H1 (cell line): ENCODE measurements at regions not wholly inside any gene's neighbourhood (a gene's known extent, or its start where the extent isn't known, plus 50 kb on each side); places are given as distances from the start of the nearest gene placed in this dataset.

ENCODE experiments used
- CHD2 ChIP-seq: IDR thresholded peaks from 2 replicates; pipeline ENCODE4 v1.6.1; 2012; ENCODE audit warnings: low read length, improper control_type of control experiment
- HDAC6 ChIP-seq: IDR thresholded peaks from one replicate; pipeline ENCODE4 v1.7.1; 2012; ENCODE audit warnings: low read depth, mild to moderate bottlenecking, inconsistent platforms, low read length, moderate library complexity
- JUND ChIP-seq: IDR thresholded peaks from 2 replicates; pipeline ENCODE4 v1.6.1; 2011; ENCODE audit warnings: mild to moderate bottlenecking, improper control_type of control experiment, low read length
- NANOG ChIP-seq: IDR thresholded peaks from 2 replicates; pipeline ENCODE4 v1.6.1; 2011; ENCODE audit warnings: low read length, low read depth, mild to moderate bottlenecking, inconsistent platforms; ENCODE audit not compliant: insufficient read depth, poor library complexity, severe bottlenecking
- YY1 ChIP-seq: IDR thresholded peaks from 2 replicates; pipeline ENCODE4 v1.6.1; 2011; ENCODE audit warnings: low read depth, mild to moderate bottlenecking, low read length
- TF ChIP-seq, protein P1 (sequence below): IDR thresholded peaks from 2 replicates; pipeline ENCODE4 v1.6.1; 2011; ENCODE audit warnings: low read depth, mild to moderate bottlenecking, low read length; ENCODE audit not compliant: insufficient read depth
- TF ChIP-seq, protein P2 (sequence below), 3 experiments: IDR thresholded peaks; 1 replicate in 2 of 3; 2 replicates in 1 of 3; pipeline versions ENCODE4 v1.5.1 to v1.6.1; 2011; ENCODE audit warnings: low read length in 3 of 3, mild to moderate bottlenecking in 3 of 3, inconsistent platforms in 2 of 3, low read depth in 1 of 3, moderate library complexity in 1 of 3; ENCODE audit not compliant: insufficient read depth in 1 of 3; ENCODE audit errors: control extremely low read depth in 1 of 3

DNA sequence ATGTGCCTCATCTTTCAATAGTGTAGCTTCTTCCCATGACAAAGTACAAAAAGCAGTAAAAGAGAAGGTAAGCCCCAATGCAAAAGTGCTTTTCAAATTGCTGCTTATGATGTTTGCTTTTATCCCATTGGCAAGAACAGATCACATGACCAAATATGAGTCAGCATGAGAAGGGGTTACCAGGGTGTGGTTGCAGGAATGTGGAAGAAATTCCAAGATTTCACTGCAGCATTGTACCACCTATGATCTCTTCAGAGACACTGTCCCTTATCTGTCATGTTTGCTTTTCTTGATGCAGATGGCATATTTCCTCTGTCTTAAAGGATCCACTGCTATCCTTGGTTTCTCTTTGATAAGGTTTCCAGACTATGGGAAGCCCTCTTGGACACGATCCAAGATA, 1006.9 kb upstream of the PRMT6 start:
- TF ChIP-seq CHD2 (no peak), JUND (no peak), NANOG (no peak), HDAC6 (no peak), YY1 (no peak)
- TF ChIP-seq, protein P1, sequence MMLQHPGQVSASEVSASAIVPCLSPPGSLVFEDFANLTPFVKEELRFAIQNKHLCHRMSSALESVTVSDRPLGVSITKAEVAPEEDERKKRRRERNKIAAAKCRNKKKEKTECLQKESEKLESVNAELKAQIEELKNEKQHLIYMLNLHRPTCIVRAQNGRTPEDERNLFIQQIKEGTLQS = no peak
- TF ChIP-seq, protein P2, sequence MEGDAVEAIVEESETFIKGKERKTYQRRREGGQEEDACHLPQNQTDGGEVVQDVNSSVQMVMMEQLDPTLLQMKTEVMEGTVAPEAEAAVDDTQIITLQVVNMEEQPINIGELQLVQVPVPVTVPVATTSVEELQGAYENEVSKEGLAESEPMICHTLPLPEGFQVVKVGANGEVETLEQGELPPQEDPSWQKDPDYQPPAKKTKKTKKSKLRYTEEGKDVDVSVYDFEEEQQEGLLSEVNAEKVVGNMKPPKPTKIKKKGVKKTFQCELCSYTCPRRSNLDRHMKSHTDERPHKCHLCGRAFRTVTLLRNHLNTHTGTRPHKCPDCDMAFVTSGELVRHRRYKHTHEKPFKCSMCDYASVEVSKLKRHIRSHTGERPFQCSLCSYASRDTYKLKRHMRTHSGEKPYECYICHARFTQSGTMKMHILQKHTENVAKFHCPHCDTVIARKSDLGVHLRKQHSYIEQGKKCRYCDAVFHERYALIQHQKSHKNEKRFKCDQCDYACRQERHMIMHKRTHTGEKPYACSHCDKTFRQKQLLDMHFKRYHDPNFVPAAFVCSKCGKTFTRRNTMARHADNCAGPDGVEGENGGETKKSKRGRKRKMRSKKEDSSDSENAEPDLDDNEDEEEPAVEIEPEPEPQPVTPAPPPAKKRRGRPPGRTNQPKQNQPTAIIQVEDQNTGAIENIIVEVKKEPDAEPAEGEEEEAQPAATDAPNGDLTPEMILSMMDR (IDR thresholded peaks at IDR 0.05; ENCODE audit: control extremely low read depth in 1 of 3, insufficient read depth in 1 of 3, low read depth in 1 of 3, low read length in 3 of 3) = no peak
